H1 (cell line): ENCODE measurements at regions not wholly inside any gene's neighbourhood (a gene's known extent, or its start where the extent isn't known, plus 50 kb on each side); places are given as distances from the start of the nearest gene placed in this dataset.

Experiments used
- CTCF ChIA-PET: fragments of 300-600 bp; sonication (Branson Sonifier 250); formaldehyde crosslinking; loops from one replicate; lab custom pipeline; 2021; ENCODE audit not compliant: partially characterized antibody; lab: Charles Lee
- POLR2A ChIA-PET: fragments of 300-600 bp; sonication (Branson Sonifier 250); formaldehyde crosslinking; loops from one replicate; lab custom pipeline; 2021; ENCODE audit warnings: inconsistent platforms; ENCODE audit not compliant: partially characterized antibody; lab: Charles Lee
- DNase-seq, 2 experiments: peaks; one replicate each; pipeline versions ENCODE4 v3.0.0 to v3.0.0-alpha.2; 2010 to 2022; ENCODE audit warnings: low spot score in 2 of 2, low read depth in 1 of 2, mixed read lengths in 1 of 2
- FAIRE-seq: peaks from 2 replicates; lab custom pipeline; 2011; peaks lifted over from hg19 to GRCh38; lab: Jason Lieb, UNC
- H2AFZ ChIP-seq: 2 replicates; pipeline ENCODE4 v1.8.1; 2012; ENCODE audit warnings: low read length, inconsistent platforms
- H2AK5ac ChIP-seq: 2 replicates; pipeline ENCODE4 v1.6.1; 2013; ENCODE audit warnings: low read depth, low read length
- H2BK120ac ChIP-seq: replicated peaks from 2 replicates; pipeline ENCODE3; 2013; ENCODE audit warnings: low read depth, low read length, inconsistent platforms
- H2BK12ac ChIP-seq: 2 replicates; pipeline ENCODE4 v1.6.1; 2013; ENCODE audit warnings: low read depth, low read length
- H2BK15ac ChIP-seq: 2 replicates; pipeline ENCODE4 v1.6.1; 2013; ENCODE audit warnings: low read length
- H2BK20ac ChIP-seq: 2 replicates; pipeline ENCODE4 v1.6.1; 2013; ENCODE audit warnings: low read length
- H2BK5ac ChIP-seq: 2 replicates; pipeline ENCODE4 v1.6.1; 2013; ENCODE audit warnings: low read depth, low read length
- H3K14ac ChIP-seq: 2 replicates; pipeline ENCODE4 v1.6.1; 2013; ENCODE audit warnings: inconsistent platforms; ENCODE audit not compliant: insufficient read length
- H3K18ac ChIP-seq: 2 replicates; pipeline ENCODE4 v1.6.1; 2013; ENCODE audit warnings: low read length; ENCODE audit errors: extremely low read depth
- H3K23ac ChIP-seq: 2 replicates; pipeline ENCODE4 v1.6.1; 2013; ENCODE audit warnings: inconsistent platforms; ENCODE audit not compliant: insufficient read length
- H3K23me2 ChIP-seq: 2 replicates; pipeline ENCODE4 v1.6.1; 2013; ENCODE audit warnings: low read depth, low read length
- H3K27ac ChIP-seq: 2 replicates; pipeline ENCODE4 v1.6.1; 2011; ENCODE audit warnings: low read depth, low read length, inconsistent platforms
- H3K27me3 ChIP-seq, 4 experiments: replicated peaks in 1 of 4; 1 replicate in 1 of 4; 2 replicates in 3 of 4; pipeline versions ENCODE4 v1.6.1 to v1.8.1; 2011 to 2013; ENCODE audit warnings: low read length in 3 of 4, mild to moderate bottlenecking in 3 of 4, inconsistent platforms in 2 of 4, mixed read lengths in 2 of 4, moderate library complexity in 1 of 4; ENCODE audit not compliant: control insufficient read depth in 3 of 4, insufficient read depth in 3 of 4; ENCODE audit errors: extremely low read depth in 1 of 4
- H3K36me3 ChIP-seq, 4 experiments: 2 replicates each; pipeline versions ENCODE4 v1.6.1 to v1.8.1; 2011 to 2013; ENCODE audit warnings: mild to moderate bottlenecking in 4 of 4, low read length in 3 of 4, moderate library complexity in 2 of 4, control low read depth in 1 of 4, inconsistent platforms in 1 of 4; ENCODE audit not compliant: insufficient read depth in 4 of 4, control insufficient read depth in 2 of 4
- H3K4ac ChIP-seq: replicated peaks from 2 replicates; pipeline ENCODE3; 2013; ENCODE audit warnings: low read length, low read depth, mixed read lengths, inconsistent platforms; ENCODE audit not compliant: insufficient read length
- H3K4me1 ChIP-seq, 4 experiments: replicated peaks in 1 of 4; 1 replicate in 1 of 4; 2 replicates in 3 of 4; pipeline versions ENCODE4 v1.6.1 to v1.8.1; 2011 to 2013; ENCODE audit warnings: low read length in 3 of 4, inconsistent platforms in 2 of 4, mixed read lengths in 1 of 4; ENCODE audit not compliant: insufficient read depth in 4 of 4, control insufficient read depth in 3 of 4
- H3K4me2 ChIP-seq, 2 experiments: 2 replicates each; pipeline versions ENCODE4 v1.6.1 to v1.8.1; 2011 to 2013; ENCODE audit warnings: low read depth in 2 of 2, low read length in 2 of 2, control low read depth in 1 of 2, inconsistent platforms in 1 of 2, mild to moderate bottlenecking in 1 of 2; ENCODE audit not compliant: insufficient read depth in 1 of 2
- H3K4me3 ChIP-seq, 4 experiments: fragments of 200-600, 300-600 bp in 1 of 4; sonication (generic), shearing (Covaris generic), sonication (Bioruptor Twin) in 1 of 4; 2 replicates each; pipeline versions ENCODE4 v1.5.1 to v1.8.1; 2011 to 2016; ENCODE audit warnings: low read length in 4 of 4, low read depth in 3 of 4, control low read depth in 2 of 4, inconsistent platforms in 2 of 4, mild to moderate bottlenecking in 2 of 4, mixed read lengths in 1 of 4, moderate library complexity in 1 of 4; ENCODE audit not compliant: insufficient read depth in 2 of 4; ENCODE audit errors: extremely low read depth in 1 of 4
- H3K56ac ChIP-seq: replicated peaks from 2 replicates; pipeline ENCODE3; 2013; ENCODE audit warnings: low read depth, mild to moderate bottlenecking, mixed read lengths, low read length, inconsistent platforms; ENCODE audit not compliant: insufficient read length
- H3K79me1 ChIP-seq: 2 replicates; pipeline ENCODE4 v1.6.1; 2013; ENCODE audit warnings: low read depth, low read length, control low read depth
- H3K79me2 ChIP-seq, 2 experiments: 2 replicates each; pipeline versions ENCODE4 v1.6.1 to v1.8.1; 2012 to 2013; ENCODE audit warnings: low read length in 2 of 2, mild to moderate bottlenecking in 2 of 2, inconsistent platforms in 1 of 2; ENCODE audit not compliant: insufficient read depth in 2 of 2, control insufficient read depth in 1 of 2
- H3K9ac ChIP-seq, 4 experiments: replicated peaks in 1 of 4; 1 replicate in 1 of 4; 2 replicates in 3 of 4; pipeline versions ENCODE4 v1.6.1 to v1.8.1; 2011 to 2013; ENCODE audit warnings: low read depth in 3 of 4, low read length in 3 of 4, control low read depth in 2 of 4, mild to moderate bottlenecking in 2 of 4, moderate library complexity in 2 of 4, inconsistent platforms in 1 of 4; ENCODE audit errors: extremely low read depth in 1 of 4
- H3K9me3 ChIP-seq, 2 experiments: 2 replicates each; pipeline versions ENCODE4 v1.6.1 to v1.8.1; 2012 to 2013; ENCODE audit warnings: mild to moderate bottlenecking in 2 of 2, moderate library complexity in 2 of 2, control low read depth in 1 of 2, inconsistent platforms in 1 of 2, low read depth in 1 of 2, low read length in 1 of 2, mixed read lengths in 1 of 2; ENCODE audit not compliant: insufficient read depth in 2 of 2
- H4K20me1 ChIP-seq, 2 experiments: replicated peaks in 1 of 2; 2 replicates each; pipeline versions ENCODE3 to v1.8.1; 2011 to 2013; ENCODE audit warnings: inconsistent platforms in 2 of 2, low read length in 2 of 2, mild to moderate bottlenecking in 1 of 2; ENCODE audit not compliant: insufficient read depth in 2 of 2, control insufficient read depth in 1 of 2
- H4K5ac ChIP-seq: 2 replicates; pipeline ENCODE4 v1.6.1; 2013; ENCODE audit warnings: low read length, low read depth, mixed read lengths, inconsistent platforms; ENCODE audit not compliant: insufficient read length
- H4K8ac ChIP-seq: 2 replicates; pipeline ENCODE4 v1.8.0; 2013; ENCODE audit warnings: mild to moderate bottlenecking, moderate library complexity, low read length, inconsistent platforms; ENCODE audit not compliant: insufficient read depth; ENCODE audit errors: extremely low read depth
- H4K91ac ChIP-seq: replicated peaks from 2 replicates; pipeline ENCODE3; 2013; ENCODE audit warnings: low read length, mixed read lengths, inconsistent platforms; ENCODE audit not compliant: insufficient read length
- BACH1 ChIP-seq: IDR thresholded peaks from 2 replicates; pipeline ENCODE4 v1.6.1; 2012; ENCODE audit warnings: low read length, improper control_type of control experiment
- EP300 ChIP-seq, 2 experiments: IDR thresholded peaks; 1 replicate in 1 of 2; 2 replicates in 1 of 2; pipeline ENCODE4 v1.6.1; 2011 to 2012; ENCODE audit warnings: low read depth in 2 of 2, low read length in 2 of 2, mild to moderate bottlenecking in 2 of 2, borderline replicate concordance in 1 of 2, inconsistent platforms in 1 of 2, moderate library complexity in 1 of 2
- GABPA ChIP-seq: IDR thresholded peaks from 2 replicates; pipeline ENCODE4 v1.6.1; 2011; ENCODE audit warnings: mild to moderate bottlenecking, low read length, moderate library complexity, borderline replicate concordance; ENCODE audit not compliant: insufficient read depth
- HDAC2 ChIP-seq, 2 experiments: fragments of 300-600 bp in 1 of 2; sonication (generic) in 1 of 2; IDR thresholded peaks; 2 replicates each; pipeline ENCODE4 v1.6.1; 2011 to 2012; ENCODE audit warnings: low read depth in 2 of 2, low read length in 2 of 2, mild to moderate bottlenecking in 2 of 2, moderate library complexity in 2 of 2, borderline replicate concordance in 1 of 2, inconsistent platforms in 1 of 2
- KDM4A ChIP-seq: IDR thresholded peaks from one replicate; pipeline ENCODE4 v1.7.1; 2012; ENCODE audit warnings: low read depth, mild to moderate bottlenecking, moderate library complexity, low read length, inconsistent platforms; ENCODE audit not compliant: severe bottlenecking
- POU5F1 ChIP-seq: IDR thresholded peaks from 2 replicates; pipeline ENCODE4 v1.6.1; 2011; ENCODE audit warnings: low read depth, mild to moderate bottlenecking, low read length, moderate library complexity
- SUZ12 ChIP-seq: fragments of 200-600 bp; sonication (generic); IDR thresholded peaks from 2 replicates; pipeline ENCODE4 v1.6.1; 2012; ENCODE audit warnings: mild to moderate bottlenecking, inconsistent platforms, low read length, moderate library complexity, mixed read lengths
- TAF7 ChIP-seq: optimal IDR thresholded peaks from 2 replicates; pipeline ENCODE3; 2011; ENCODE audit warnings: low read depth, mild to moderate bottlenecking, inconsistent platforms, low read length, moderate library complexity, borderline replicate concordance
- TCF12 ChIP-seq: IDR thresholded peaks from 2 replicates; pipeline ENCODE4 v1.6.1; 2011; ENCODE audit warnings: low read depth, mild to moderate bottlenecking, low read length
- WGBS, 2 experiments: shearing (Covaris generic) in 1 of 2; methylation state at CpG; one replicate each; pipeline versions ENCODE4 v1.1.6 to v1.1.7; 2013 to 2015; ENCODE audit warnings: low lambda C conversion rate in 2 of 2, mixed read lengths in 2 of 2, inconsistent platforms in 1 of 2, low coverage in 1 of 2, missing lambda C conversion rate in 1 of 2; ENCODE audit not compliant: insufficient replicate concordance in 2 of 2, insufficient coverage in 1 of 2, insufficient read length in 1 of 2; ENCODE audit errors: extremely low coverage in 1 of 2, missing lambda C conversion rate in 1 of 2; 5-methylcytosine and 5-hydroxymethylcytosine counted together
- TF ChIP-seq, protein P1 (sequence below): IDR thresholded peaks from 2 replicates; pipeline ENCODE4 v1.6.1; 2012; ENCODE audit warnings: inconsistent platforms

DNA sequence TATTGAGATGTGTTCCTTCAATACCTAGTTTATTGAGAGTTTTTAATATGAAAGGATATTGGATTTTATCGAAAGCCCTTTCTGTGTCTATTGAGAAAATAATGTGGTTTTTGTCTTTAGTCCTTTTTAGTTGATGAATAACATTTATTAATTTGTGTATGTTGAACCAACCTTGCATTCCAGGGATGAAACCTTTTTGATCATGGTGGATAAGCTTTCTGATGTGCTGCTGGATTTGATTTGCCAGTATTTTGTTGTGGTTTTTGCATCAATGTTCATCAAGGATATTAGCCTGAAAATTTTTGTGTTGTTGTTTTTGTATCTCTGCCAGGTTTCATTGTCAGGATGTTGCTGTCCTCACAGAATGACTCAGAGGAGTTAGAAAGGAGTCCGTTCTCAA lies 1710.4 kb downstream of the SUCLG1 start:
- 92% methylated on average over 2 of the region's 2 CpGs; no CpG with 5 or more reads in 1 of the 2 experiments for WGBS, 2 experiments
- Histone ChIP-seq H3K23ac (no peak overlapping the region), H2AFZ (no peak overlapping the region), H3K9ac (no peak overlapping the region), H2BK5ac (no peak overlapping the region), H3K36me3 (no peaks in the 10 kb centered on the region), H3K4me1 (no peaks in the 10 kb centered on the region), H4K91ac (no peak overlapping the region), H3K4me2 (no peak overlapping the region), H4K8ac (no peak overlapping the region), H2BK120ac (no peak overlapping the region), H4K20me1 (no peaks in the 10 kb centered on the region), H2BK12ac (no peak overlapping the region), H3K79me1 (no peaks in the 10 kb centered on the region), H3K4ac (no peak overlapping the region), H3K4me3 (no peak overlapping the region), H3K79me2 (no peaks in the 10 kb centered on the region), H3K27me3 (no peaks in the 10 kb centered on the region), H3K56ac (no peak overlapping the region), H3K23me2 (no peaks in the 10 kb centered on the region), H2BK20ac (no peak overlapping the region), H4K5ac (no peak overlapping the region), H2AK5ac (no peak overlapping the region), H3K18ac (no peak overlapping the region), H3K9me3 (peaks cover 0 to 10% of the 10 kb centered on the region in 2 experiments; a peak in 1 of 4 replicates), H3K27ac (no peak overlapping the region), H3K14ac (no peak overlapping the region), H2BK15ac (no peak overlapping the region)
- ChIA-PET CTCF (interaction anchor here (0.6 kb wide), 1 partner anchor 1399 kb away, joined by 3 read pairs; no protein-coding TSS in a partner anchor), POLR2A (no interaction called here)
- DNase-seq (no peak), FAIRE-seq (no peak)
- TF ChIP-seq EP300 (IDR thresholded peaks at IDR 0.05; ENCODE audit: borderline replicate concordance in 1 of 2, low read depth in 2 of 2, low read length in 2 of 2) (no peak), KDM4A (no peak), TCF12 (no peak), BACH1 (no peak), POU5F1 (no peak), TAF7 (no peak), HDAC2 (IDR thresholded peaks at IDR 0.05; ENCODE audit: borderline replicate concordance in 1 of 2, low read depth in 2 of 2, low read length in 2 of 2) (no peak), GABPA (no peak), SUZ12 (no peak)
- TF ChIP-seq, protein P1, sequence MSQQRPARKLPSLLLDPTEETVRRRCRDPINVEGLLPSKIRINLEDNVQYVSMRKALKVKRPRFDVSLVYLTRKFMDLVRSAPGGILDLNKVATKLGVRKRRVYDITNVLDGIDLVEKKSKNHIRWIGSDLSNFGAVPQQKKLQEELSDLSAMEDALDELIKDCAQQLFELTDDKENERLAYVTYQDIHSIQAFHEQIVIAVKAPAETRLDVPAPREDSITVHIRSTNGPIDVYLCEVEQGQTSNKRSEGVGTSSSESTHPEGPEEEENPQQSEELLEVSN = no peak
